ENCODE measurements at regions not wholly inside any gene's neighbourhood (a gene's known extent, or its start where the extent isn't known, plus 50 kb on each side); places are given as distances from the start of the nearest gene placed in this dataset.

GRCh38 chr9:22580788-22581187 lies 134.2 kb downstream of the DMRTA1 start:
- TF ChIP-seq CTCF (IDR thresholded peaks at IDR 0.05; ENCODE audit: low read depth, low read length, poor library complexity, severe bottlenecking) (no peak), EZH2phosphoT487 (IDR thresholded peaks at IDR 0.05; ENCODE audit: borderline replicate concordance, low read length) (no peak)

Measured in DOHH2 (cell line).